GM12878 (cell line): ENCODE measurements at regions not wholly inside any gene's neighbourhood (a gene's known extent, or its start where the extent isn't known, plus 50 kb on each side); places are given as distances from the start of the nearest gene placed in this dataset.

ENCODE experiments used
- ASH2L ChIP-seq: fragments of 300-600, 200-600 bp; sonication (generic); IDR thresholded peaks from 2 replicates; pipeline ENCODE4 v1.6.1; 2017; ENCODE audit warnings: low read depth, mild to moderate bottlenecking, borderline replicate concordance
- ATF2 ChIP-seq: IDR thresholded peaks from 2 replicates; pipeline ENCODE4 v1.6.1; 2012; ENCODE audit warnings: low read length, inconsistent platforms
- BACH1 ChIP-seq: fragments of 450-650 bp; IDR thresholded peaks from 2 replicates; pipeline ENCODE4 v1.6.1; 2017; ENCODE audit warnings: mild to moderate bottlenecking, borderline replicate concordance
- BCLAF1 ChIP-seq: fragments of 450-650 bp; IDR thresholded peaks from 2 replicates; pipeline ENCODE4 v1.6.1; 2017; ENCODE audit warnings: antibody characterized with exemption, mild to moderate bottlenecking, moderate library complexity
- CEBPZ ChIP-seq: fragments of 150-350 bp; IDR thresholded peaks from 2 replicates; pipeline ENCODE4 v1.6.1; 2016; ENCODE audit warnings: low read depth, low read length
- FOXK2 ChIP-seq: fragments of 450-650 bp; IDR thresholded peaks from 2 replicates; pipeline ENCODE4 v1.6.1; 2017; ENCODE audit warnings: mild to moderate bottlenecking, moderate library complexity
- IRF3 ChIP-seq: fragments of 450-650 bp; IDR thresholded peaks from 2 replicates; pipeline ENCODE4 v1.6.1; 2014; ENCODE audit warnings: mild to moderate bottlenecking
- KDM1A ChIP-seq: fragments of 200-600 bp; sonication (generic); IDR thresholded peaks from 2 replicates; pipeline ENCODE4 v1.6.1; 2016; ENCODE audit warnings: borderline replicate concordance
- MYC ChIP-seq: IDR thresholded peaks from 2 replicates; pipeline ENCODE4 v1.6.1; 2011; ENCODE audit warnings: mild to moderate bottlenecking, low read length, moderate library complexity, inconsistent platforms; ENCODE audit not compliant: insufficient read depth, insufficient replicate concordance, insufficient read length, severe bottlenecking
- RB1 ChIP-seq: fragments of 450-650 bp; formaldehyde crosslinking; IDR thresholded peaks from 2 replicates; pipeline ENCODE4 v1.6.1; 2017; ENCODE audit warnings: mild to moderate bottlenecking, borderline replicate concordance
- RBBP5 ChIP-seq: fragments of 200-600 bp; sonication (generic); conservative IDR thresholded peaks from 2 replicates; pipeline ENCODE4 v1.6.1; 2016
- RELB ChIP-seq: fragments of 450-650 bp; IDR thresholded peaks from 2 replicates; pipeline ENCODE4 v1.6.1; 2017; ENCODE audit warnings: low read depth, mild to moderate bottlenecking, moderate library complexity
- ZNF207 ChIP-seq: fragments of 450-650 bp; IDR thresholded peaks from 2 replicates; pipeline ENCODE4 v1.6.1; 2014; ENCODE audit warnings: antibody characterized with exemption, mild to moderate bottlenecking, borderline replicate concordance
- ZNF217 ChIP-seq: fragments of 450-650 bp; IDR thresholded peaks from 2 replicates; pipeline ENCODE4 v1.6.1; 2017; ENCODE audit warnings: antibody characterized with exemption, mild to moderate bottlenecking
- ZNF24 ChIP-seq: fragments of 450-650 bp; IDR thresholded peaks from 2 replicates; pipeline ENCODE4 v1.6.1; 2017; ENCODE audit warnings: antibody characterized with exemption, mild to moderate bottlenecking
- ZNF592 ChIP-seq: fragments of 450-650 bp; IDR thresholded peaks from 2 replicates; pipeline ENCODE4 v1.6.1; 2017; ENCODE audit warnings: mild to moderate bottlenecking, moderate library complexity

- TF ChIP-seq ZNF592: no peak
- no peak for TF ChIP-seq ASH2L
- no peak for TF ChIP-seq ZNF207
- TF ChIP-seq KDM1A: no peak
- TF ChIP-seq ZNF24: no peak
- peak; percentile 56; the same call in 1 of the 2 replicates for TF ChIP-seq ZNF217
- no peak for TF ChIP-seq IRF3
- TF ChIP-seq ATF2: peak; percentile 59
- TF ChIP-seq MYC: no peak
- no peak for TF ChIP-seq RELB
- no peak for TF ChIP-seq RB1
- TF ChIP-seq FOXK2: no peak
- TF ChIP-seq BCLAF1: no peak
- no peak for TF ChIP-seq CEBPZ
- no peak for TF ChIP-seq BACH1
- no peak for TF ChIP-seq RBBP5
These were observed 801.1 kb downstream of the SLITRK5 start (continued) for GRCh38 chr13:88472316-88472715.
